H1 (cell line): ENCODE measurements at regions not wholly inside any gene's neighbourhood (a gene's known extent, or its start where the extent isn't known, plus 50 kb on each side); places are given as distances from the start of the nearest gene placed in this dataset.
"Not testable (repeated sequence)": the region's sequence is repeated elsewhere in the genome, so short reads cannot be mapped to it uniquely, and the experiment has no call there.

Experiments used
- CTCF ChIA-PET: fragments of 300-600 bp; sonication (Branson Sonifier 250); formaldehyde crosslinking; loops from one replicate; lab custom pipeline; 2021; ENCODE audit not compliant: partially characterized antibody; lab: Charles Lee
- POLR2A ChIA-PET: fragments of 300-600 bp; sonication (Branson Sonifier 250); formaldehyde crosslinking; loops from one replicate; lab custom pipeline; 2021; ENCODE audit warnings: inconsistent platforms; ENCODE audit not compliant: partially characterized antibody; lab: Charles Lee
- DNase-seq, 2 experiments: peaks; one replicate each; pipeline versions ENCODE4 v3.0.0 to v3.0.0-alpha.2; 2010 to 2022; ENCODE audit warnings: low spot score in 2 of 2, low read depth in 1 of 2, mixed read lengths in 1 of 2
- FAIRE-seq: peaks from 2 replicates; lab custom pipeline; 2011; peaks lifted over from hg19 to GRCh38; lab: Jason Lieb, UNC
- H2AFZ ChIP-seq: 2 replicates; pipeline ENCODE4 v1.8.1; 2012; ENCODE audit warnings: low read length, inconsistent platforms
- H2AK5ac ChIP-seq: 2 replicates; pipeline ENCODE4 v1.6.1; 2013; ENCODE audit warnings: low read depth, low read length
- H2BK120ac ChIP-seq: replicated peaks from 2 replicates; pipeline ENCODE3; 2013; ENCODE audit warnings: low read depth, low read length, inconsistent platforms
- H2BK12ac ChIP-seq: 2 replicates; pipeline ENCODE4 v1.6.1; 2013; ENCODE audit warnings: low read depth, low read length
- H2BK15ac ChIP-seq: 2 replicates; pipeline ENCODE4 v1.6.1; 2013; ENCODE audit warnings: low read length
- H2BK20ac ChIP-seq: 2 replicates; pipeline ENCODE4 v1.6.1; 2013; ENCODE audit warnings: low read length
- H2BK5ac ChIP-seq: 2 replicates; pipeline ENCODE4 v1.6.1; 2013; ENCODE audit warnings: low read depth, low read length
- H3K14ac ChIP-seq: 2 replicates; pipeline ENCODE4 v1.6.1; 2013; ENCODE audit warnings: inconsistent platforms; ENCODE audit not compliant: insufficient read length
- H3K18ac ChIP-seq: 2 replicates; pipeline ENCODE4 v1.6.1; 2013; ENCODE audit warnings: low read length; ENCODE audit errors: extremely low read depth
- H3K23ac ChIP-seq: 2 replicates; pipeline ENCODE4 v1.6.1; 2013; ENCODE audit warnings: inconsistent platforms; ENCODE audit not compliant: insufficient read length
- H3K23me2 ChIP-seq: 2 replicates; pipeline ENCODE4 v1.6.1; 2013; ENCODE audit warnings: low read depth, low read length
- H3K27ac ChIP-seq: 2 replicates; pipeline ENCODE4 v1.6.1; 2011; ENCODE audit warnings: low read depth, low read length, inconsistent platforms
- H3K27me3 ChIP-seq, 4 experiments: replicated peaks in 1 of 4; 1 replicate in 1 of 4; 2 replicates in 3 of 4; pipeline versions ENCODE4 v1.6.1 to v1.8.1; 2011 to 2013; ENCODE audit warnings: low read length in 3 of 4, mild to moderate bottlenecking in 3 of 4, inconsistent platforms in 2 of 4, mixed read lengths in 2 of 4, moderate library complexity in 1 of 4; ENCODE audit not compliant: control insufficient read depth in 3 of 4, insufficient read depth in 3 of 4; ENCODE audit errors: extremely low read depth in 1 of 4
- H3K36me3 ChIP-seq, 4 experiments: 2 replicates each; pipeline versions ENCODE4 v1.6.1 to v1.8.1; 2011 to 2013; ENCODE audit warnings: mild to moderate bottlenecking in 4 of 4, low read length in 3 of 4, moderate library complexity in 2 of 4, control low read depth in 1 of 4, inconsistent platforms in 1 of 4; ENCODE audit not compliant: insufficient read depth in 4 of 4, control insufficient read depth in 2 of 4
- H3K4ac ChIP-seq: replicated peaks from 2 replicates; pipeline ENCODE3; 2013; ENCODE audit warnings: low read length, low read depth, mixed read lengths, inconsistent platforms; ENCODE audit not compliant: insufficient read length
- H3K4me1 ChIP-seq, 4 experiments: replicated peaks in 1 of 4; 1 replicate in 1 of 4; 2 replicates in 3 of 4; pipeline versions ENCODE4 v1.6.1 to v1.8.1; 2011 to 2013; ENCODE audit warnings: low read length in 3 of 4, inconsistent platforms in 2 of 4, mixed read lengths in 1 of 4; ENCODE audit not compliant: insufficient read depth in 4 of 4, control insufficient read depth in 3 of 4
- H3K4me2 ChIP-seq, 2 experiments: 2 replicates each; pipeline versions ENCODE4 v1.6.1 to v1.8.1; 2011 to 2013; ENCODE audit warnings: low read depth in 2 of 2, low read length in 2 of 2, control low read depth in 1 of 2, inconsistent platforms in 1 of 2, mild to moderate bottlenecking in 1 of 2; ENCODE audit not compliant: insufficient read depth in 1 of 2
- H3K4me3 ChIP-seq, 4 experiments: fragments of 200-600, 300-600 bp in 1 of 4; sonication (generic), shearing (Covaris generic), sonication (Bioruptor Twin) in 1 of 4; 2 replicates each; pipeline versions ENCODE4 v1.5.1 to v1.8.1; 2011 to 2016; ENCODE audit warnings: low read length in 4 of 4, low read depth in 3 of 4, control low read depth in 2 of 4, inconsistent platforms in 2 of 4, mild to moderate bottlenecking in 2 of 4, mixed read lengths in 1 of 4, moderate library complexity in 1 of 4; ENCODE audit not compliant: insufficient read depth in 2 of 4; ENCODE audit errors: extremely low read depth in 1 of 4
- H3K56ac ChIP-seq: replicated peaks from 2 replicates; pipeline ENCODE3; 2013; ENCODE audit warnings: low read depth, mild to moderate bottlenecking, mixed read lengths, low read length, inconsistent platforms; ENCODE audit not compliant: insufficient read length
- H3K79me1 ChIP-seq: 2 replicates; pipeline ENCODE4 v1.6.1; 2013; ENCODE audit warnings: low read depth, low read length, control low read depth
- H3K79me2 ChIP-seq, 2 experiments: 2 replicates each; pipeline versions ENCODE4 v1.6.1 to v1.8.1; 2012 to 2013; ENCODE audit warnings: low read length in 2 of 2, mild to moderate bottlenecking in 2 of 2, inconsistent platforms in 1 of 2; ENCODE audit not compliant: insufficient read depth in 2 of 2, control insufficient read depth in 1 of 2
- H3K9ac ChIP-seq, 4 experiments: replicated peaks in 1 of 4; 1 replicate in 1 of 4; 2 replicates in 3 of 4; pipeline versions ENCODE4 v1.6.1 to v1.8.1; 2011 to 2013; ENCODE audit warnings: low read depth in 3 of 4, low read length in 3 of 4, control low read depth in 2 of 4, mild to moderate bottlenecking in 2 of 4, moderate library complexity in 2 of 4, inconsistent platforms in 1 of 4; ENCODE audit errors: extremely low read depth in 1 of 4
- H3K9me3 ChIP-seq, 2 experiments: 2 replicates each; pipeline versions ENCODE4 v1.6.1 to v1.8.1; 2012 to 2013; ENCODE audit warnings: mild to moderate bottlenecking in 2 of 2, moderate library complexity in 2 of 2, control low read depth in 1 of 2, inconsistent platforms in 1 of 2, low read depth in 1 of 2, low read length in 1 of 2, mixed read lengths in 1 of 2; ENCODE audit not compliant: insufficient read depth in 2 of 2
- H4K20me1 ChIP-seq, 2 experiments: replicated peaks in 1 of 2; 2 replicates each; pipeline versions ENCODE3 to v1.8.1; 2011 to 2013; ENCODE audit warnings: inconsistent platforms in 2 of 2, low read length in 2 of 2, mild to moderate bottlenecking in 1 of 2; ENCODE audit not compliant: insufficient read depth in 2 of 2, control insufficient read depth in 1 of 2
- H4K5ac ChIP-seq: 2 replicates; pipeline ENCODE4 v1.6.1; 2013; ENCODE audit warnings: low read length, low read depth, mixed read lengths, inconsistent platforms; ENCODE audit not compliant: insufficient read length
- H4K8ac ChIP-seq: 2 replicates; pipeline ENCODE4 v1.8.0; 2013; ENCODE audit warnings: mild to moderate bottlenecking, moderate library complexity, low read length, inconsistent platforms; ENCODE audit not compliant: insufficient read depth; ENCODE audit errors: extremely low read depth
- H4K91ac ChIP-seq: replicated peaks from 2 replicates; pipeline ENCODE3; 2013; ENCODE audit warnings: low read length, mixed read lengths, inconsistent platforms; ENCODE audit not compliant: insufficient read length
- WGBS, 2 experiments: shearing (Covaris generic) in 1 of 2; methylation state at CpG; one replicate each; pipeline versions ENCODE4 v1.1.6 to v1.1.7; 2013 to 2015; ENCODE audit warnings: low lambda C conversion rate in 2 of 2, mixed read lengths in 2 of 2, inconsistent platforms in 1 of 2, low coverage in 1 of 2, missing lambda C conversion rate in 1 of 2; ENCODE audit not compliant: insufficient replicate concordance in 2 of 2, insufficient coverage in 1 of 2, insufficient read length in 1 of 2; ENCODE audit errors: extremely low coverage in 1 of 2, missing lambda C conversion rate in 1 of 2; 5-methylcytosine and 5-hydroxymethylcytosine counted together

GRCh38 chrX:42157923-42158322 lies 234.6 kb upstream of the CASK start:
- H3K56ac ChIP-seq, H4K8ac ChIP-seq, H3K4me1 ChIP-seq, DNase-seq, H3K27ac ChIP-seq, CTCF ChIA-PET, H3K23ac ChIP-seq, H3K18ac ChIP-seq, H2BK20ac ChIP-seq, H3K4me3 ChIP-seq, H4K20me1 ChIP-seq, H3K14ac ChIP-seq, H3K36me3 ChIP-seq, H2BK15ac ChIP-seq, H4K91ac ChIP-seq, H3K9me3 ChIP-seq, H3K79me1 ChIP-seq, H3K79me2 ChIP-seq, H2BK12ac ChIP-seq, H2AK5ac ChIP-seq, H2BK120ac ChIP-seq, H3K23me2 ChIP-seq, H4K5ac ChIP-seq, POLR2A ChIA-PET, H3K4me2 ChIP-seq, H2BK5ac ChIP-seq, H3K9ac ChIP-seq, H3K4ac ChIP-seq, H2AFZ ChIP-seq, H3K27me3 ChIP-seq, FAIRE-seq: not testable (repeated sequence)
- WGBS, 2 experiments = 91% methylated on average over 2 of the region's 2 CpGs; no CpG with 5 or more reads in 1 of the 2 experiments
